ENCODE measurements at regions not wholly inside any gene's neighbourhood (a gene's known extent, or its start where the extent isn't known, plus 50 kb on each side); places are given as distances from the start of the nearest gene placed in this dataset.

DNA sequence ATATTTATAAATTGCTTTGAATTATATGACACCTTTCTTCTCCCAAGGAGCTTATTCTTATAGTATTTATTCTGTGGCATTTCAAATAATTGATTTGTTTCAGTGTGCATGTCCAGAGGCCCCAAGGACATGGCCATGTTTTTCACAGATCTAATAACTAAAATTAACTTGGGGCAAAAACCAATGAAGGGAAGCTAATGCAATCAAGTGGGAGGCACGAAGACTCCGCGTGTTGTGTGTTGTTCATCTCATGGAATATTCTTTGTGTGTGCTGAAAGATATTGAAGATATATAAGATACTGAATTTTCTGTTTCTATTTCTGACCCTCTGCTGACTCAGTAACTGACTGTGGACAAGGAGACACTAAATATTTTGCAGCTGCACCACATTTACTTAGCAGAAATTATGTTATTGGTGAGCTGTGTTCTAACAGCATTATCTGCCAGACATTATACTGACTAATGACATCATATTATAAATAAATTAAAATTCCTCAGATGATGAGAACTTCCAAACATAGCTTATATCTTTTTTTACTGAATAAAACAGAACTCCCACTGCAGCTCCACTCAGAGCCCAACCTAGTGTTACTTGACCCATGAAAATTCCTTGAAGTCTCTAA lies 519.3 kb upstream of the CXADR start:
- TF ChIP-seq, protein P1, sequence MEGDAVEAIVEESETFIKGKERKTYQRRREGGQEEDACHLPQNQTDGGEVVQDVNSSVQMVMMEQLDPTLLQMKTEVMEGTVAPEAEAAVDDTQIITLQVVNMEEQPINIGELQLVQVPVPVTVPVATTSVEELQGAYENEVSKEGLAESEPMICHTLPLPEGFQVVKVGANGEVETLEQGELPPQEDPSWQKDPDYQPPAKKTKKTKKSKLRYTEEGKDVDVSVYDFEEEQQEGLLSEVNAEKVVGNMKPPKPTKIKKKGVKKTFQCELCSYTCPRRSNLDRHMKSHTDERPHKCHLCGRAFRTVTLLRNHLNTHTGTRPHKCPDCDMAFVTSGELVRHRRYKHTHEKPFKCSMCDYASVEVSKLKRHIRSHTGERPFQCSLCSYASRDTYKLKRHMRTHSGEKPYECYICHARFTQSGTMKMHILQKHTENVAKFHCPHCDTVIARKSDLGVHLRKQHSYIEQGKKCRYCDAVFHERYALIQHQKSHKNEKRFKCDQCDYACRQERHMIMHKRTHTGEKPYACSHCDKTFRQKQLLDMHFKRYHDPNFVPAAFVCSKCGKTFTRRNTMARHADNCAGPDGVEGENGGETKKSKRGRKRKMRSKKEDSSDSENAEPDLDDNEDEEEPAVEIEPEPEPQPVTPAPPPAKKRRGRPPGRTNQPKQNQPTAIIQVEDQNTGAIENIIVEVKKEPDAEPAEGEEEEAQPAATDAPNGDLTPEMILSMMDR (IDR thresholded peaks at IDR 0.05), result no peak
- no peak for TF ChIP-seq POLR2A (IDR thresholded peaks at IDR 0.05)
